GM18519 (cell line): ENCODE measurements at regions not wholly inside any gene's neighbourhood (a gene's known extent, or its start where the extent isn't known, plus 50 kb on each side); places are given as distances from the start of the nearest gene placed in this dataset.
"Not testable (repeated sequence)": the region's sequence is repeated elsewhere in the genome, so short reads cannot be mapped to it uniquely, and the experiment has no call there.

Source experiments
- ATAC-seq: cut with Tn5 transposase; IDR thresholded peaks from one replicate; pipeline ENCODE4 v1.9.1; 2021; ENCODE audit warnings: mild to moderate bottlenecking, moderate library complexity; ENCODE audit not compliant: unreplicated experiment, low FRiP score

GRCh38 chr2:183752571-183752970, 628.3 kb downstream of the NUP35 start:
- ATAC-seq = no peak

- ATAC-seq = no peak
Measured at GRCh38 chr2:183759033-183759432, 634.8 kb downstream of the NUP35 start.

- no peak for ATAC-seq
Measured at GRCh38 chr2:183773775-183774174, 649.5 kb downstream of the NUP35 start.

- ATAC-seq = no peak
Measured at GRCh38 chr2:183780072-183780471, 655.8 kb downstream of the NUP35 start.

- no peak for ATAC-seq
Measured at GRCh38 chr2:183782436-183782835, 658.2 kb downstream of the NUP35 start.

GRCh38 chr2:183788796-183789195, 664.6 kb downstream of the NUP35 start:
- not testable (repeated sequence) for ATAC-seq

GRCh38 chr2:183792165-183792924, 668.1 kb downstream of the NUP35 start:
- ATAC-seq = not testable (repeated sequence)

- no peak for ATAC-seq
Measured at GRCh38 chr2:183798535-183798934, 674.3 kb downstream of the NUP35 start.

- ATAC-seq = no peak
Measured at GRCh38 chr2:183799761-183800160, 675.5 kb downstream of the NUP35 start.

- ATAC-seq = no peak
Measured at GRCh38 chr2:183803596-183803995, 679.4 kb downstream of the NUP35 start.

GRCh38 chr2:183807870-183808269, 683.6 kb downstream of the NUP35 start:
- no peak for ATAC-seq

- no peak for ATAC-seq
Measured at GRCh38 chr2:183809404-183809803, 685.2 kb downstream of the NUP35 start.

GRCh38 chr2:183811281-183811680, 687.0 kb downstream of the NUP35 start:
- ATAC-seq = no peak

- no peak for ATAC-seq
Measured at GRCh38 chr2:183812091-183812490, 687.8 kb downstream of the NUP35 start.

- no peak for ATAC-seq
Measured at GRCh38 chr2:183825710-183826109, 701.5 kb downstream of the NUP35 start.

- ATAC-seq = no peak
Measured at GRCh38 chr2:183829931-183830330, 705.7 kb downstream of the NUP35 start.

GRCh38 chr2:183837157-183837556, 712.9 kb downstream of the NUP35 start:
- no peak for ATAC-seq

GRCh38 chr2:183838295-183838694, 714.1 kb downstream of the NUP35 start:
- ATAC-seq = no peak

- no peak for ATAC-seq
Measured at GRCh38 chr2:183840061-183840584, 715.9 kb downstream of the NUP35 start.

- ATAC-seq = not testable (repeated sequence)
Measured at GRCh38 chr2:183849826-183850225, 725.6 kb downstream of the NUP35 start.

- no peak for ATAC-seq
Measured at GRCh38 chr2:183859129-183859528, 734.9 kb downstream of the NUP35 start.

- no peak for ATAC-seq
Measured at GRCh38 chr2:183866666-183867065, 731.7 kb upstream of the ZNF804A start.
